Activated T-helper 2 cell treated with anti-CD3 and anti-CD28 coated beads, Interferon-gamma antibody, Interleukin-2, Interleukin-4, amounts not matched to agents 10 μg/mL and 5 μg/mL and 100 μg/mL, durations not matched to agents 14 hours and 24 hours and 36 hours (primary cell): ENCODE measurements at regions not wholly inside any gene's neighbourhood (a gene's known extent, or its start where the extent isn't known, plus 50 kb on each side); places are given as distances from the start of the nearest gene placed in this dataset.

Source experiments
- DNase-seq: peaks from one replicate; pipeline ENCODE4 v3.0.0; 2021; ENCODE audit warnings: low spot score
- H3K27ac Mint-ChIP-seq: one replicate; pipeline ENCODE4 v1.8.0; 2021; ENCODE audit warnings: mixed read lengths
- H3K27me3 Mint-ChIP-seq: one replicate; pipeline ENCODE4 v1.8.0; 2021; ENCODE audit warnings: low read depth, mixed read lengths
- H3K36me3 Mint-ChIP-seq: one replicate; pipeline ENCODE4 v1.8.0; 2021; ENCODE audit warnings: low read depth, mixed read lengths
- H3K4me1 Mint-ChIP-seq: one replicate; pipeline ENCODE4 v1.8.0; 2021; ENCODE audit warnings: low read depth, mixed read lengths
- H3K4me3 Mint-ChIP-seq: one replicate; pipeline ENCODE4 v1.8.0; 2021; ENCODE audit warnings: low read depth, mild to moderate bottlenecking, moderate library complexity, mixed read lengths
- H3K9me3 Mint-ChIP-seq: one replicate; pipeline ENCODE4 v1.8.0; 2021; ENCODE audit warnings: mixed read lengths
- intact Hi-C: fragments of 100-400 bp; cut with micrococcal nuclease; formaldehyde crosslinking; loops from one replicate; pipeline ENCODE4 v1.15.1; 2023

DNA sequence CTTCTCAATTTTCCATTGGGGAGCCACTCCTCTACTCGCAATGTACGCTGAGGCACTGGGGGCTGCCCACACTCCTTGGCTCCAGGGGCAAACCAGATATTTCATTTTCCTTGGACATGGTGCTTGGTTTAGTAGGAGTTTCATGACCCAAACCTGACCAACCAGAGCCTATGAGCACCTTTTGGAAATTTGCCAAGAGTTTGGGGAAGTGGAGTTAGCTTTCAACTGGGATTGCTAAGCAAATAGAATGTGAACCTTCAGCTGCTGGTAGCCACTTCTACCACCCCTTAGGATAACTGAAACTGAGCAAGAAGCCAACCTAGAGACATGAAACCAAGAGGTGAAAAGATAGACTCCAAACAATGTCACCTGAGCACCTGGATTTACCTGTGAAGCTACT is 74.9 kb upstream of the COL13A1 start:
- DNase-seq = no peak
- peaks cover 8% of the 10 kb centered on the region for H3K4me1 Mint-ChIP-seq
- H3K27ac Mint-ChIP-seq = no peak overlapping the region
- no peak overlapping the region for H3K4me3 Mint-ChIP-seq
- H3K36me3 Mint-ChIP-seq = no peaks in the 10 kb centered on the region
- no peaks in the 10 kb centered on the region for H3K9me3 Mint-ChIP-seq
- peaks cover 21% of the 10 kb centered on the region for H3K27me3 Mint-ChIP-seq
- intact Hi-C loops = no loop called here

DNA sequence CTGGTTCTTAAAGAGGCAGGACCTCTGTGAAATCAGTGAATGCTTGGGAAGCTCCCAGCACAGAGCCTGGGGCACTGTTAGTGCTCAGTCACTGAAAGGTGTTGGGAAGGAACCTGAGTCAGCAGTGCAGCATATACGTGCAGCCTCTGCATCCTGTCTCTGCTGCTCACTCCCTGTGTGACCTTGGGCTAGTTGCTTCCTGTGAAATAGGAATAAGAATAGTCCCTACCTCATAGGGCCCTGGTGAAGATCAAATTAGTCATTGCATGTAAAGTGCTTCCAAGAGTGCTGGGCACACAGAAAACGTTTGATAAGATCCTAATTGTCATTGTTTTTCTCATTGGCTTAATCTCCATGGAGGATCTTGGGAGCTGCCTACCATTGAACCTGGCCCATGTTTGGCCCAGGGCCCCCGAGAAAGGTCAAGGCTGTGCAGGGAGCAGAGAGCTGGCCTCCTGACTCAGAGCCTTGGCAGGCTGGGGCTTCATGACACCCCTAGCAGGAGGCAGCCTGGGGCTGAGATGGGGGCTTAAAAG is 73.3 kb upstream of the COL13A1 start:
- no peaks in the 10 kb centered on the region for H3K36me3 Mint-ChIP-seq
- no peak overlapping the region for H3K4me3 Mint-ChIP-seq
- intact Hi-C loops = no loop called here
- no peak for DNase-seq
- H3K4me1 Mint-ChIP-seq = peaks cover 8% of the 10 kb centered on the region
- H3K27me3 Mint-ChIP-seq = peaks cover 19% of the 10 kb centered on the region
- H3K27ac Mint-ChIP-seq = no peak overlapping the region
- H3K9me3 Mint-ChIP-seq = no peaks in the 10 kb centered on the region

GRCh38 chr10:69729326-69730048 is 72.2 kb upstream of the COL13A1 start:
- H3K4me3 Mint-ChIP-seq = no peak overlapping the region
- H3K9me3 Mint-ChIP-seq = no peaks in the 10 kb centered on the region
- H3K27ac Mint-ChIP-seq = no peak overlapping the region
- peaks cover 15% of the 10 kb centered on the region for H3K4me1 Mint-ChIP-seq
- no peaks in the 10 kb centered on the region for H3K36me3 Mint-ChIP-seq
- intact Hi-C loops = no loop called here
- no peak for DNase-seq
- peaks cover 13% of the 10 kb centered on the region for H3K27me3 Mint-ChIP-seq

GRCh38 chr10:69730251-69731156 is 71.2 kb upstream of the COL13A1 start:
- intact Hi-C loops = no loop called here
- H3K4me1 Mint-ChIP-seq = peaks cover 23% of the 10 kb centered on the region

DNA sequence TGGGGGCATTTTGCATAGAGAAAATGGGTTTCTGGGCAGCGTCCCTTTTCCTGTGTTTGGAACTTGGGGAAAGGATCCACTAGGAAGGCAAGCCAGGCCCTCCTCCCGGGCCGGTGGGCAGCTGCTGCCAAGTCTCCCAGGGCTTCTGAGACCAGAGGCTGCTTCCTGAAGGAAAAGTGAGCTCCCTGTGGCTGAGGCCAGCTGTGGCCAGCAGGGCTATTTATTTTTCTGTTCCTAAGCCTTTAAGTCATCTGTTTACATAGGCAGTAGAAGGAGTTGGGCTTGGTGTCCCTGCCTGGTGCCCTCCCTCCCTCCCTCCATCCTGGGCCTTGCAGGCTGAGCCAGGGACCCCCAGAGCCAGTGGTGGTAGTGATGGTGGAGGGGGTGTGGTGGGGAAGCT is 70.5 kb upstream of the COL13A1 start:
- H3K9me3 Mint-ChIP-seq = no peaks in the 10 kb centered on the region
- H3K4me3 Mint-ChIP-seq = no peak overlapping the region
- no peak for DNase-seq
- H3K36me3 Mint-ChIP-seq = no peaks in the 10 kb centered on the region
- no peak overlapping the region for H3K27ac Mint-ChIP-seq
- intact Hi-C loops = no loop called here
- peaks cover 28% of the 10 kb centered on the region for H3K4me1 Mint-ChIP-seq
- H3K27me3 Mint-ChIP-seq = peaks cover 8% of the 10 kb centered on the region

More at GRCh38 chr10:69730251-69731156, 71.2 kb upstream of the COL13A1 start:
- peaks cover 13% of the 10 kb centered on the region for H3K27me3 Mint-ChIP-seq
- H3K27ac Mint-ChIP-seq = no peak overlapping the region
- no peaks in the 10 kb centered on the region for H3K36me3 Mint-ChIP-seq
- DNase-seq = no peak
- no peak overlapping the region for H3K4me3 Mint-ChIP-seq
- H3K9me3 Mint-ChIP-seq = no peaks in the 10 kb centered on the region

GRCh38 chr10:69731698-69732097 is 70.0 kb upstream of the COL13A1 start:
- no peak overlapping the region for H3K27ac Mint-ChIP-seq
- peaks cover 28% of the 10 kb centered on the region for H3K4me1 Mint-ChIP-seq
- intact Hi-C loops = no loop called here
- H3K4me3 Mint-ChIP-seq = no peak overlapping the region
- no peak for DNase-seq
- H3K9me3 Mint-ChIP-seq = no peaks in the 10 kb centered on the region
- H3K36me3 Mint-ChIP-seq = no peaks in the 10 kb centered on the region
- H3K27me3 Mint-ChIP-seq = peaks cover 5% of the 10 kb centered on the region

DNA sequence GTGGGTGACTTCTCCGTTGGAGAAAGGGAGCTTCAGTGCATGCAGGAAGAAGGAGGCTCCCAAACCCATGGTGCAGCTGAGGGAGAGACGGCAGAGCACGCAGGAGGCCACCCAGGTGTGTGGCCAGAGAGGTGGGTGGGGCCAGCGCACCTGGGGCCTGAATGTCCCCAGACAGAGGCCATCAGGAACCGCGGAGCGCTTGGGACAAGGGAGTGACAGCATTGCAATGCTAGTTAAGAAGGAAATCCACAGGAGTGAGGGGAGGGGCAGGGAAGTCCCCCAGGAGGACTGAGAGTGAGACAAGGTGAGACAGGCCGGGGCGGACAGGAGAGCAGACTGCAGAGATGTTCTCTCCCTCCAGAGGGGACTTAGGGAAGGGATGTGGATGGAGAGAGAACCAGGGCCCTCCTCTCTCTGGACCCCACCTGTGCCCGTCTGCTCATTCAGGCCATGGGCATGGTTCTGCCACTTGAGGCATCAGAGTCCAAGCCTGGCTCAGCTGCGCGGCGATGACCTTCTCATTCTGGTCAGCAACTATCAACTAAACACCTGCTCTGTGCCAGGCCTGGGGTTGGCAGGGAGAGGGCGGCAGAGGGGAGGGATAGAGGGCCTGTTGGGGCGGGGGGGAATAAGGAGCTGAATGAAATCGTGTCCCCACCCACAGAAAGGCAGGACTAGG is 69.4 kb upstream of the COL13A1 start:
- intact Hi-C loops = no loop called here
- Mint-ChIP-seq H3K36me3 (no peaks in the 10 kb centered on the region), H3K9me3 (no peaks in the 10 kb centered on the region), H3K4me1 (peaks cover 28% of the 10 kb centered on the region), H3K27ac (no peak overlapping the region), H3K27me3 (peaks cover 5% of the 10 kb centered on the region), H3K4me3 (no peak overlapping the region)
- DNase-seq = no peak

GRCh38 chr10:69732826-69733150 is 68.9 kb upstream of the COL13A1 start:
- no peaks in the 10 kb centered on the region for H3K9me3 Mint-ChIP-seq
- H3K27me3 Mint-ChIP-seq = peaks cover 9% of the 10 kb centered on the region
- H3K4me3 Mint-ChIP-seq = no peak overlapping the region
- peaks cover 28% of the 10 kb centered on the region for H3K4me1 Mint-ChIP-seq
- no peaks in the 10 kb centered on the region for H3K36me3 Mint-ChIP-seq
- no peak for DNase-seq
- intact Hi-C loops = no loop called here
- no peak overlapping the region for H3K27ac Mint-ChIP-seq

- H3K9me3 Mint-ChIP-seq = no peaks in the 10 kb centered on the region
- peaks cover 6% of the 10 kb centered on the region for H3K27me3 Mint-ChIP-seq
- intact Hi-C loops = no loop called here
- H3K27ac Mint-ChIP-seq = no peak overlapping the region
- H3K36me3 Mint-ChIP-seq = no peaks in the 10 kb centered on the region
- DNase-seq = no peak
- no peak overlapping the region for H3K4me3 Mint-ChIP-seq
- H3K4me1 Mint-ChIP-seq = peaks cover 20% of the 10 kb centered on the region
Observed at GRCh38 chr10:69733791-69734261, 67.9 kb upstream of the COL13A1 start.

GRCh38 chr10:69734416-69734796 is 67.3 kb upstream of the COL13A1 start:
- Mint-ChIP-seq H3K27ac (no peak overlapping the region), H3K4me1 (peaks cover 20% of the 10 kb centered on the region), H3K9me3 (no peaks in the 10 kb centered on the region), H3K27me3 (peaks cover 9% of the 10 kb centered on the region), H3K4me3 (no peak overlapping the region), H3K36me3 (no peaks in the 10 kb centered on the region)
- intact Hi-C loops = no loop called here
- DNase-seq = no peak

DNA sequence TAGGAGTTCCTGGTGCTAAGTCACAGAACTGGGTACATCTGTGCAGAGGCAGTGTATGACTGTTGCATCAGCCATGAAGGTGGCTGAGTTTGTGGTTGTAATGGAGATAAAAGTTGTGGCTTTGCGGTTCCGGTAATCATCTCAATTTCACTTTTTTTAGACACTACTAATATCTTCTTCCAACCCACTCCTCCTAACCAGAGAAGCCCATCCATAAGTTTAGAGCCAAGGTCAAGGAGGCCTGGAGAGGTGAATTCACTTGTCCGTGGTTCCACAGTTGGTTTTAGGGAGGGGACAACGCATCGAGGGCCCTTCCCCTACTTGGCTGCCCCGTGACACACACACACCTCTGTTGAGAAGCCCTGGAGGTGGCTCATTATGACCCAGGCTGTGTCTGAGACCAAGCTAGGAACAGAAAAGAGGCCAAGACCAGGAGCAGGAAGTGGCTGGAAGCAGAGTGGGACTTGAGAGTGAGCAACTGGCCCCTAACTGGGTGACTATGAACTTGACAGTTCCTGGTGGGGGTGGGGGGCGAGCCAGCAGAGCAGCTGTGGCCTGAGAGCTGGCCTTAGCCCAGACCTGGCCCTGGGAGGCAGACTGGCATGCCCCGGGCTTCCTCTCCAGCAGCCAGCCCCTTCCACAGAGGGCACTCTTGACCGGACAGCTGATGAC is 66.8 kb upstream of the COL13A1 start:
- intact Hi-C loops = no loop called here
- Mint-ChIP-seq H3K4me1 (peaks cover 20% of the 10 kb centered on the region), H3K27me3 (peaks cover 9% of the 10 kb centered on the region), H3K27ac (no peak overlapping the region), H3K36me3 (no peaks in the 10 kb centered on the region), H3K9me3 (no peaks in the 10 kb centered on the region), H3K4me3 (no peak overlapping the region)
- no peak for DNase-seq

DNA sequence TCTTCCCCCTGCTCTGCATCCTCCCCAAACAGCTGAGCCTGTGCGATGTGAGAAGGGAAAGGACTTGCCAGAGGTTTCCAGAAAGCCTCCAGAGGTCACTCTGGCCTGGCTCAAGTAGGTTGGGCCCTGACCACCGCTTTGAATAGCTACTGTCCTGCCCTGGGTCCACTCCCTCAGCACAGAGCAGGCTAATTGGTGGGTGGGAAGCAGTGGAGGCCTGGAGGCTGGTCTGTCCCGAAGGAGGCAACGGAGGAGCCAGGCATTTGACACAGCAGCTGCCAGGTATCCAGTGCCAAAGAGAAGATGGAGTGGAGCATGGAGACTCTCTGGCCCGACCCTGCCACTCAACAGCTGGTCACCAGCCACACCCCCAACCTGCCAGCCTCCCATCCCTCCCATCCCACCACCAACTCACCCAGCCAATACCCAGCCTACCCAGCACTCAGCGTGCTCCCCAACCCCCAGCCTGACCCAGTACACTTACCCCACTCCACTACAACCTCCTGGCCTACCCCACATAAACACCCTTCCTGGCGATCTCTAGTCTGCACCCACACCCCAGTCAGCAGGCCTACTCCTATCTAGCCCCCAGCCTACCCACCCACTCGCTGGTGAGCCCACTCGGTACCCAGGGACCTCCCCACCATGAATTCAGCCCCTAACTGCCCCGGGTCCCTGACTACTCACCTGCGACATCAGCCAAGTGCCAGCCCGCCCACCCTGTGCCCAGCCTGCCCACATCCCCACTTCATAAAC is 64.6 kb upstream of the COL13A1 start:
- intact Hi-C loops = no loop called here
- peaks cover 20% of the 10 kb centered on the region for H3K4me1 Mint-ChIP-seq
- no peak overlapping the region for H3K4me3 Mint-ChIP-seq
- H3K27ac Mint-ChIP-seq = no peak overlapping the region
- DNase-seq = no peak
- H3K27me3 Mint-ChIP-seq = peaks cover 20% of the 10 kb centered on the region
- H3K9me3 Mint-ChIP-seq = no peaks in the 10 kb centered on the region
- no peaks in the 10 kb centered on the region for H3K36me3 Mint-ChIP-seq
